ENCODE measurements at regions not wholly inside any gene's neighbourhood (a gene's known extent, or its start where the extent isn't known, plus 50 kb on each side); places are given as distances from the start of the nearest gene placed in this dataset.

DNA sequence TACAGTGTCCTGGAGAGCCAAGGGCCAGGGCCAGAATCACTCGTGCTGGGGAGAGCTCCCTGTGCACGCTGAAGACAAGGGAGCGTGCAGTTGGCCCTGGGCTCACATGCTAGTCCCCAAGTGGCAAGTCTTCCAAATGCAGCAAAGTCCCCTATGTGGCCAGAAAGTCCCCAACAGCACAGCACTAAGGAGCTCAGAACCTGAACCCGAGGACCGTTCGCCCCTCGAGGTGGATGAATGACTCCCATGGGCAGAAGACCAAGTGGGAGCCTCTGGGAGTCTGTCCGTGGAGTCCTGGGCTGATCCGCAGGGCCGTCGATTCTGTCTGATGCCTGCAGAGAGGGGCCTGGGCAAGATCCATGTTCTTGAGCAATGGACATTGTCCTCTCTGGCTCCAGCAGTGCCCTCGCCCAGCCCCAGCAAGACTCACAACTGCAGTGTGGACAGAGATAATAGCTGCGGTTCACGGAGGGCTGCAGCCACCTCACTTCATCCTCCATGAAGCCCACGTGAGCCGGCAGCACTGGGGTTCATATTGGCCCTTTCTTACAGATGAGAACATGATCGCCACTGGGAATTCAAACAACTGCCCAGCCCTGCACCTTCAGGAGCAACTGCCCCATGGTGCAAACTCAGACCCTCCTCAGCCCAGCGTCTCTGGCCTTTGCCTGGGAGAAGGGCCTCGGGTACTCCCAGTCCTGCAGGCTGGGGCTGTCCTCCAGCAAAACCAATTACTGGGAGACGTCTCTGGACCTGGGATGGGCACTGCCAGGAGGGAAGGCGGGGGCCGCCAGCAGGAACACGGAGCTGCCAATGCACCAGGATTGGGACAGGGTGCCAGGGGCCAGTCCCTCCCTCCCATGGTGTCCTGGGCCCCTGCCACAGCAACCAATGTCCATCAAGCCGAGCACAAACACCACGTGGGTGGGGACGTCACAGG, 243.7 kb downstream of the NPHP4 start:
- TF ChIP-seq, protein P1, sequence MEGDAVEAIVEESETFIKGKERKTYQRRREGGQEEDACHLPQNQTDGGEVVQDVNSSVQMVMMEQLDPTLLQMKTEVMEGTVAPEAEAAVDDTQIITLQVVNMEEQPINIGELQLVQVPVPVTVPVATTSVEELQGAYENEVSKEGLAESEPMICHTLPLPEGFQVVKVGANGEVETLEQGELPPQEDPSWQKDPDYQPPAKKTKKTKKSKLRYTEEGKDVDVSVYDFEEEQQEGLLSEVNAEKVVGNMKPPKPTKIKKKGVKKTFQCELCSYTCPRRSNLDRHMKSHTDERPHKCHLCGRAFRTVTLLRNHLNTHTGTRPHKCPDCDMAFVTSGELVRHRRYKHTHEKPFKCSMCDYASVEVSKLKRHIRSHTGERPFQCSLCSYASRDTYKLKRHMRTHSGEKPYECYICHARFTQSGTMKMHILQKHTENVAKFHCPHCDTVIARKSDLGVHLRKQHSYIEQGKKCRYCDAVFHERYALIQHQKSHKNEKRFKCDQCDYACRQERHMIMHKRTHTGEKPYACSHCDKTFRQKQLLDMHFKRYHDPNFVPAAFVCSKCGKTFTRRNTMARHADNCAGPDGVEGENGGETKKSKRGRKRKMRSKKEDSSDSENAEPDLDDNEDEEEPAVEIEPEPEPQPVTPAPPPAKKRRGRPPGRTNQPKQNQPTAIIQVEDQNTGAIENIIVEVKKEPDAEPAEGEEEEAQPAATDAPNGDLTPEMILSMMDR (IDR thresholded peaks at IDR 0.05), result no peak
- TF ChIP-seq POLR2A (IDR thresholded peaks at IDR 0.05) (no peak), POLR2AphosphoS5 (IDR thresholded peaks at IDR 0.05) (no peak)

Measured in breast epithelium (tissue), 3 donors.